Stimulated activated CD8-positive, alpha-beta memory T cell treated with anti-CD3 and anti-CD28 coated beads, Interleukin-15, amount 100 ng/mL, for 24 hours (primary cell): ENCODE measurements at regions not wholly inside any gene's neighbourhood (a gene's known extent, or its start where the extent isn't known, plus 50 kb on each side); places are given as distances from the start of the nearest gene placed in this dataset.
"Not testable (repeated sequence)": the region's sequence is repeated elsewhere in the genome, so short reads cannot be mapped to it uniquely, and the experiment has no call there.

Source experiments
- DNase-seq: peaks from one replicate; pipeline ENCODE4 v3.0.0-alpha.2; 2020; ENCODE audit warnings: low read depth

- DNase-seq: not testable (repeated sequence)
Observed at GRCh38 chr1:224028802-224029201, 85.1 kb upstream of the FBXO28 start.

- not testable (repeated sequence) for DNase-seq
Observed at GRCh38 chr1:224023122-224023521, 90.8 kb upstream of the FBXO28 start.

GRCh38 chr1:224022249-224022970 lies 91.5 kb upstream of the FBXO28 start:
- DNase-seq: not testable (repeated sequence)

- DNase-seq: not testable (repeated sequence)
Observed at GRCh38 chr1:224019866-224020265, 94.0 kb upstream of the FBXO28 start.

GRCh38 chr1:224015782-224016181 lies 98.1 kb upstream of the FBXO28 start:
- not testable (repeated sequence) for DNase-seq

GRCh38 chr1:224014330-224014649 lies 99.6 kb upstream of the FBXO28 start:
- no peak for DNase-seq

- not testable (repeated sequence) for DNase-seq
Observed at GRCh38 chr1:224013626-224014329, 100.1 kb upstream of the FBXO28 start.

GRCh38 chr1:224012807-224013434 lies 101.0 kb upstream of the FBXO28 start:
- not testable (repeated sequence) for DNase-seq

- not testable (repeated sequence) for DNase-seq
Observed at GRCh38 chr1:224012162-224012561, 101.7 kb upstream of the FBXO28 start.

- DNase-seq: not testable (repeated sequence)
Observed at GRCh38 chr1:224011751-224012150, 102.2 kb upstream of the FBXO28 start.

- DNase-seq: not testable (repeated sequence)
Observed at GRCh38 chr1:224011153-224011552, 102.8 kb upstream of the FBXO28 start.

GRCh38 chr1:224005973-224006372 lies 107.9 kb upstream of the FBXO28 start:
- not testable (repeated sequence) for DNase-seq

GRCh38 chr1:224004552-224005315 lies 109.2 kb upstream of the FBXO28 start:
- DNase-seq: not testable (repeated sequence)

- not testable (repeated sequence) for DNase-seq
Observed at GRCh38 chr1:224003896-224004295, 110.0 kb upstream of the FBXO28 start.

- DNase-seq: not testable (repeated sequence)
Observed at GRCh38 chr1:224001757-224002156, 112.2 kb upstream of the FBXO28 start.

- DNase-seq: not testable (repeated sequence)
Observed at GRCh38 chr1:223999761-224000160, 114.2 kb upstream of the FBXO28 start.

- DNase-seq: not testable (repeated sequence)
Observed at GRCh38 chr1:223998676-223999455, 115.0 kb upstream of the FBXO28 start.

GRCh38 chr1:223996376-223996775 lies 117.5 kb upstream of the FBXO28 start:
- DNase-seq: not testable (repeated sequence)

GRCh38 chr1:223992456-223993246 lies 121.3 kb upstream of the FBXO28 start:
- DNase-seq: peak; percentile 100

- DNase-seq: not testable (repeated sequence)
Observed at GRCh38 chr1:223991297-223991857, 122.5 kb upstream of the FBXO28 start.
